ENCODE measurements at regions not wholly inside any gene's neighbourhood (a gene's known extent, or its start where the extent isn't known, plus 50 kb on each side); places are given as distances from the start of the nearest gene placed in this dataset.
A peak's percentile ranks its signal among the peaks of the same experiment; 100 is the strongest.

- DNase-seq (ENCODE audit: low read depth) = no peak
These were observed 137.0 kb downstream of the PLPP3 start for GRCh38 chr1:56442290-56442877.

- no peak for DNase-seq (ENCODE audit: low read depth)
These were observed 137.8 kb downstream of the PLPP3 start for GRCh38 chr1:56441601-56442000.

GRCh38 chr1:56439610-56440264, 139.6 kb downstream of the PLPP3 start:
- DNase-seq (ENCODE audit: low read depth) = no peak

GRCh38 chr1:56438901-56439551, 140.3 kb downstream of the PLPP3 start:
- DNase-seq (ENCODE audit: low read depth) = no peak

- DNase-seq (ENCODE audit: low read depth) = peak; percentile 38
These were observed 141.4 kb downstream of the PLPP3 start for GRCh38 chr1:56437959-56438358.

- no peak for DNase-seq (ENCODE audit: low read depth)
These were observed 142.4 kb downstream of the PLPP3 start for GRCh38 chr1:56436912-56437417.

- DNase-seq (ENCODE audit: low read depth) = no peak
These were observed 143.1 kb downstream of the PLPP3 start for GRCh38 chr1:56436296-56436695.

GRCh38 chr1:56435434-56436262, 143.7 kb downstream of the PLPP3 start:
- no peak for DNase-seq (ENCODE audit: low read depth)

GRCh38 chr1:56434740-56435139, 144.6 kb downstream of the PLPP3 start:
- no peak for DNase-seq (ENCODE audit: low read depth)

GRCh38 chr1:56434025-56434424, 145.3 kb downstream of the PLPP3 start:
- no peak for DNase-seq (ENCODE audit: low read depth)

- DNase-seq (ENCODE audit: low read depth) = no peak
These were observed 146.2 kb downstream of the PLPP3 start for GRCh38 chr1:56433056-56433577.

- peak; percentile 68 for DNase-seq (ENCODE audit: low read depth)
These were observed 147.0 kb downstream of the PLPP3 start for GRCh38 chr1:56432166-56432971.

- peak; percentile 60 for DNase-seq (ENCODE audit: low read depth)
These were observed 149.1 kb downstream of the PLPP3 start for GRCh38 chr1:56430141-56430839.

GRCh38 chr1:56429288-56429687, 150.1 kb downstream of the PLPP3 start:
- DNase-seq (ENCODE audit: low read depth) = no peak

GRCh38 chr1:56426587-56427381, 152.6 kb downstream of the PLPP3 start:
- DNase-seq (ENCODE audit: low read depth) = no peak

GRCh38 chr1:56425494-56426037, 153.8 kb downstream of the PLPP3 start:
- DNase-seq (ENCODE audit: low read depth) = no peak

- DNase-seq (ENCODE audit: low read depth) = peak; percentile 96
These were observed 154.4 kb downstream of the PLPP3 start for GRCh38 chr1:56424744-56425493.

GRCh38 chr1:56423716-56424115, 155.6 kb downstream of the PLPP3 start:
- no peak for DNase-seq (ENCODE audit: low read depth)

All from renal cortical epithelial cell (primary cell).